Stimulated activated CD4-positive, alpha-beta T cell treated with anti-CD3 and anti-CD28 coated beads, Interleukin-4, amount 100 ng/mL, for 4 hours (primary cell): ENCODE measurements at regions not wholly inside any gene's neighbourhood (a gene's known extent, or its start where the extent isn't known, plus 50 kb on each side); places are given as distances from the start of the nearest gene placed in this dataset.
"Not testable (repeated sequence)": the region's sequence is repeated elsewhere in the genome, so short reads cannot be mapped to it uniquely, and the experiment has no call there.

ENCODE experiments used
- DNase-seq, 2 experiments: peaks; one replicate each; pipeline ENCODE4 v3.0.0-alpha.2; 2020

DNA sequence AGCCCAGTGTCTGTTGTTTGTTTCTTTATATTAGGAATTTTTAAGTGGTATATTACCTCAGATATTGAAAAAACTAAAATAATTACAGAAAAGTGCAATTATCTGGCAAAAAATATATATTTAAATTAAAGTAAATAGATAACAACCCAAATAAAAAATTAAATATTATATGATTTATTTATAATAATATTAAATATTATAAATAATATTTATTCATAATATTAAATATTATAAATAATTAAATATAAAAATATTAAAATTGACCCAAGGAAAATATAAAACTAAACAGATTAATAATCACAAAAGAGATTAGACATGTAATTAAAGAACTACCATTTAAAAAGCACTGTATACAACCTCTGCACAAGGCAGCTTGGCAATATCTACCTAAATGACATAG lies 331.9 kb upstream of the POGK start:
- DNase-seq = no peak

DNA sequence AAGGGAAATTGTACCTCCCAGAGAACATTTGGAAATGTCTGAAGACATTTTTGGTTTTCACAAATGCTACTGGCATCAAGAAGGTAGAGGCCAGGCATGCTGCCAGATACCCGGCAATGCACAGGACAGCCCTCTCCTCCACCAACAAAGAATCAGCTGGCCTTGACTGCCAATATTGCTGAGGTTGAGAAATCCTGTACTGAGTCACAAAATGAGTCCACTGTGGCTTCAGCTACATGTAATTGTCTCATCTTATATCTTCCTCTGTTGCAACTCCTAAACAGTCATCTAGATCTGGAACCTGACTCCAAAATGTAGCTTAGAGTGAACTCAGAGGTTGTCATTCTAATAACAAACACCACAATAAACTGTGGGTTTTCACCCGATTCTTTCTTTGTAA lies 327.5 kb upstream of the POGK start:
- no peak for DNase-seq

DNA sequence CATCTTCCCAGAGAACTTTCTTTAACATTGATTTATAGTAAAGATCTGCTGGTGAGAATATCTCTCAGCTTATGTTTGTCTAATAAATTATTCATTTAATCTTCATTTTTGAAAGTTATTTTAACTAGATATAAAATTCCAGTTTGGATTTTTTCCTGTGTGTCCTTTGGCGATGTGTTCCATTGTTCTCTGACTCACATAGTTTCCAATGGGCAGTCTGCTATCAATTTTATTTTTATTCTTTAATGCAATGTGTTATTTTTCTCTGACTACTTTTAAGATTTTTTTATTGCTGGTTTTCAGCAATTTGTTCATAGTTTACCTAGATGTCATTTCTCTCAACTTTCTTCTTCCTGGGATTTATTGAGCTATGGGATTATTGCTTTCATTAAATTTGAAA lies 325.2 kb upstream of the POGK start:
- DNase-seq = no peak

DNA sequence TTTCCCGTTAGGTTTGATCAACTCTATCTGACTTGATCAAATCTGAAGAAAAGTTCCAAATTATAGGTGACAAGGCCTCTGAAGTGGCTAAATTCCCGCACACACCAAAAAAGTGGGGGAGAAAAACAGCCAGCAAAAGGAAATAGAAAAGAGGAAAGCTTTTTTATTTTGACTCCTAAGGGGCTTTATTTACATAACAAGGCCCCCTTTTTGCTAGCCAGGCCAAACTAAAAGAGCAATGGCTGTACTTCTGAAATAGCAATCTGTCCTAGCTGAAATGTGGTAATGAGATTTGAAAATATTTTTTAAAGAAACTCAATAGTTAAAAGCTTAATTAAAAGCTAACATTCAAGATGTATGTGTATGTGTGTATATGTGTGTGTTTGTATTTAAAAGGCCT lies 311.5 kb upstream of the POGK start:
- DNase-seq = no peak

DNA sequence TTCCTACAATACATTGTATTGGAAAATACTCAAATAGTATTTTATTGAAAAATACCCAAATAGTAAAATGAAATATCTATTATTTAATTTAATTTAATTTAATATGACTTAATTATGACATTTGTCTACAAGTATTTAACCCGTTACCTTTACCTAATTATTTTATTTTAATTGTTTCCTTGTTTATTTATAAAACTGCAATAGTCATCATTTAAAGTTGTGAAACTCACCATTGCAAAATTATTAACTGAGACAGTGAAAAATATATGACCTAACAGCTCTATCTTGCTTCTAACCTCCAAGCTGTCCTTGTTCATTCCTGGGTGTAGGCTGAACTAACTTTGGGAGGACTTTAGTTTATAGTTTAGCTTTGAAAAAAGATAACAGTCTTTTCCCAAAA lies 300.6 kb upstream of the POGK start:
- no peak for DNase-seq

DNA sequence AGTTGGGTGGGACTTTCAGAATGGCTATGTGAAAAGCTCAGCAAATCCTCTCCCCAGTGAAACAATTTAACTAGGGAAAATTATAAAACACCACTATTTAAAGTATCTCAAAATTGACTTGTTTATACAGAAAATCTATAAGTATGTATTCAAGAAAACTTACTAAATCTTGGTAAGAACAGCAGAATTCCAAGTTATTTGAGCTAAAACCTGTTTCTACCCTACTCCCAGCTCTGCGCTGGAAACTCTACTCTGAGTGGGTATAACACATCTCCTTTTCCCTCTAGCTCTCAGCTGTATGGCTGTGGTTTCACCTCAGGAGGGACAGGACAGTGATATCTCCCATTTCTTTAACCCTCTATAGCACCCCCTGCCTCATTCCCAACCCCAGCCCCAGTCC lies 295.2 kb upstream of the POGK start:
- no peak for DNase-seq

DNA sequence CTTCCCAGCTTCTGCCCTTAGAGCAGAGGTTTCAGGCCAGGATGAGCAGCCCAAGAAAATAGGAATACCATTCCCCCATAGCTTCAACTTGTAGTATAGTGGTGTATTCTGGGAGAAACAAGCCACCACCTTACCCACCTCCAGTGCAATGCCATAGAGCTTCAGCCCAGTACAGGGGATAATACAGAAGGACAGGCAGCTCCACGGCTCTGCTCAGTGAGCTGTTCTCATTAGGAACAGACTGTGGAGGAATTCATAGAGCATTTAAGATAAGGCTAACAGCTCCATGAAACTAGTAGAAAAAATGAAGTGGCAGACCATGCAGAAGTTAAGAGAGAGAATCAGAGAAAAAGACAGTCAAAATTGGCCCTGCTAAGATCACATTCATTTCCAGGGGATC lies 294.7 kb upstream of the POGK start:
- DNase-seq = no peak

DNA sequence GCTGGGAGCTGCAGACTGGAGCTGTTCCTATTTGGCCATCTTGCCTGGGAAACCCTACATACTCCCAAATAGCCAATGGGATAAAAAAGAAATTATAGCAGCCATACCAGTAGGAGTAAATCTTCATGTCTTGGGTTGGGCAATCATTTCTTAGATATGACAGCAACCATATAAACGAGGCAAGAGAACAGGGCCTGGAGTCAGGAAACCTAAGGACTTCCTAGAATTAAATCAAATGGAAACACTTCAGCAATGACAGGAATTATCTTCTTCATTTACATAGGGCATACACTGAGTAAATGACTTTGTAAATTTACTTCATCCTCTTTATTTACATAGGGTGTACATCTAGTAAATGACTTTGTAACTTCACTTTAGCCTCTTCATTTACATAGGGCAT lies 286.6 kb upstream of the POGK start:
- no peak for DNase-seq

DNA sequence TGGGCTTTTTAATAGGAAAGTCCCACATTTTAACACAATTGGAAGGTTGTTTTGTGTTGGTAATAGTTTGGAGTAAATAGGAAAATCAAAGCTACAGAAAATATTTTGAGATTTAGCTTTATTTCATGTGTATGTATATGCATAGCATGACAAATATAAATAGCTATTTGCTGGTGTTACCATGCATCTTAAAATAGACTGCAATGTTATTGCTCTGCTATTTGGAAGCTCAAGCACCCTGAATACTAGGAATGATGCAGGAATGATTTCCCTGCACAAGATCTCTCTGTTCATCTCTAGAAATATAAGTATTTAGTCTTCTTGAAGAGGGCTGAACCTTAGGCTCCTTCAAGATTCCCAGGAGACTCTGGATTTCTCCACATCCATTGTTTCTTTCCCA lies 268.3 kb upstream of the POGK start:
- no peak for DNase-seq

DNA sequence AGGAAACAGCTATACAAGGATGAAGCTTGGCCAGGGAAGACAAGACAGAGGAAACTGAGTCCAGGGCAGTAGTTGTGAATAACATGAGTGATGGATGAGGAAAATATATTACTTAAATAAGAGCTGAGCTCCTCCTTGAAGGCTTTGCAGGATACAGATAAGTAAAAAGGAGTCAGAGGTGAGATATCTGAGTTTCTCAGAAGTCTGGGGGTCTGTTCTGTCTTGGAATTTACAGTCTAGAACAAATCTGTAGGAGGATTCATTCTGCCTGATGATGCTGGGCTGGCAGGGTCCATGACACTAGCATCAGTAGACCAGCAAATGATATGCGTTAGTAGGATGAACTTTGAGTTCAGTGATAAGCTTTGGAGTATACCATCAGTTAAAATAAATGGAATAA lies 266.1 kb upstream of the POGK start:
- DNase-seq = no peak

DNA sequence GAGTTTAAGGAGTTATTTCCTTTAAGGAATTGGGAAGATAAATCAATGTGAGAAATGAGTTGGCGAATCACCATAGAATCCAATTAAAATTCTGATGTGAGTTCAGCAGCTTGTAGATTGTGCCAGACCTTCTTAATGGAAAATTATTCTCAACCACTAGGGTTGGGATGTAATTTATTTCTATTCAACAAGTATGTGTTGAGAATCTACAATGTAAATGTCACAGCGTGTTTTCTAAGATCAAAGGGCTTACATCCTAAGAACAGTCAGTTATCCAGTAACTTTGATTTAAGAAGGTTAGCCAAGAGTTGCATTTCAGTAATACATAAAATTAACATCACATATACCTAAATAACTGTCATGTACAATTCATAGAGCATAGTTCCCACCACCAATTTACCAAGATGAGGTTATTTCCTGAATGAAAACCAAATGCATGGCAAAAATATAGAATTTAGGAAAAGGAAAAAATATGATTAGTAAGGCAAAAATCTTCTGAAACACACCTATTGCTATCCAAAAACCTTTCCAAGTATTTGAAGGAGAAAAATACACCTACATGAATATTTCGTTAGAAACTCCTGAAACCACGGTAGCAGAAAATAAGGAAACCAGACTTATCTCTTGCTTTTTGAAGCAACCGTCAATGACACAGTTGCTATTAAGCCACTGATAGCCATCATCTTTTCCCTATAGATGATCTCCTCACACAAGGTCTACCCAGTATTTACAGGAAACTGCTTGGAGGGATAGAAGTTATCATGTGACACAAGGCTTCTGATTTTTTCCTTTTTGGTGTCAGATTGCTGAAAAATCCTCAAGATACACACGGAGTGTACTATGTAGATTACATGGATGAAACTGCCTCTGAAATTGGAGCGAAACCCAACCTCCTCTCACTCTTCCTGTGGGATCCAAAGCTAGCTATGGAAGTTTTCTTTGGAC lies 259.4 kb upstream of the POGK start:
- no peak for DNase-seq

DNA sequence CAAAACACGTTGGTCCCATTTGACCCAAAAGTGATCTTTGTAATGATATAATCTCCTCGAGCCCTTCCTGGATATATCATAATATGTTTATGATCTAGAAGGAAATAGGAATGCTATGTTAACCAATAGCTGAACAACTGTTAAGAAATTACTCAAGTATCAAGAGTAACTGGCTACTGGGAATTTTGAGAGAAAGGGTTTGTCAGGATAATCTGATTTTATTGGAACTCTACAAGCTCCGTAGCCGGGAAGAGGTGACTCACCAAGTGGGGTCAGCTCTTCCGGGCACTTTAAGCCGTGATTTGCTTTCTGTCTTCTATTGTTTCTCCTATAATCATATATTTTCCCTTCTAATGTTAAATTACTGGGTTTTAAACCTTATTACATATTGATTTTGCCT lies 250.5 kb upstream of the POGK start:
- DNase-seq = no peak

DNA sequence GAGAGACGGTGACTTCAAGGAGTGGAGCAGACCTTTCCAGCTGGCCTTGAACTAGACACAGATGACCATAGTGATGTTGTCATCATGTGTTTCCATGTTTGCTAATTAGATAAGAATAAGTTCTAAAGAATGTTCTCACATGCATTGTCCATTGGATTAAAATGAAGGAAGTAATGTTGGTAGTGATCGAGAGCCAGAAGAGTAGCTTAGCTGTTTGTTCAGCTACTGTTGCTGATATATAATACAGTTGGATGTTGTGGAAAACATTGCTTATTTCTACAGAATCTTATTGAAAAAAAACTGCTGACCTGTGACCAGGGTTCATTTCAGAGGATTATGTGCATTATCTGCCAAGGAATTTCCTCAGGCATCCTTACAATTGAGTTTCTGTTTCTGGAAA lies 249.1 kb upstream of the POGK start:
- no peak for DNase-seq

DNA sequence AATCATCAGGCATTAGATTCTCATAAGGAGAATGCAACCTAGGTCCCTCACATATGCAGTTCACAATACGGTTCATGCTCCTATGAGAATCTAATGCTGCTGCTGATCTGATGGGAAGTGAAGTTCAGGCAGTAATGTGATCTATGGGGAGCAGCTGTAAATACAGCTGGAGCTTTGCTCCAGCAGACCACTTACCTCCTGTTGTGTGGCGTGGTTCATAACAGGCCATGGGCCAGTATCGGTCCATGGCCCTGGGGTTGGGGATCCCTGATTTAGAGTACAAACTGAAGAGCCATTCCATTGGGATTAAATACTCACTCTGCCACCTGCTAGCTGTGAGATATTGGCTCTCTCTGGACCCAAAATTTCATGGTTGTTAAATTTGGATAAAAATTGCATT lies 244.6 kb upstream of the POGK start:
- DNase-seq = no peak

DNA sequence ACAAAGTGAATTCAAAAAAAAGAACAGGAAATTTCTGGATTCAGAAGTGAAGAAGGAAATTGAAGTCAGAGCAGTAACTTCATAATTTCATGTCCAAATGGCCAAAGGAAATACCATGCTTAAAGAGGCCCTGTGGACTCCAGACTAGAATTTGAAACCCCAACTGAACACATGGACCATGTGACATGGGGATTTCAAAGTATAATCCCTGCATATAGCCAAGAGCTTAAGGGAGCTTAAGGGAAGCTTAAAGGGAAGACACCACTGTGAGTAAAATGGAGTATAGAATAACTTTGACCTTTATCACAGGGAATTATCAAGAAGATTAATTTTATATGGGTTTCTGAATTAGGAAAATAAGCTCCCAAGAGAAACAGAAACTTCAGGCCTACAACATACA lies 241.8 kb upstream of the POGK start:
- DNase-seq = no peak

DNA sequence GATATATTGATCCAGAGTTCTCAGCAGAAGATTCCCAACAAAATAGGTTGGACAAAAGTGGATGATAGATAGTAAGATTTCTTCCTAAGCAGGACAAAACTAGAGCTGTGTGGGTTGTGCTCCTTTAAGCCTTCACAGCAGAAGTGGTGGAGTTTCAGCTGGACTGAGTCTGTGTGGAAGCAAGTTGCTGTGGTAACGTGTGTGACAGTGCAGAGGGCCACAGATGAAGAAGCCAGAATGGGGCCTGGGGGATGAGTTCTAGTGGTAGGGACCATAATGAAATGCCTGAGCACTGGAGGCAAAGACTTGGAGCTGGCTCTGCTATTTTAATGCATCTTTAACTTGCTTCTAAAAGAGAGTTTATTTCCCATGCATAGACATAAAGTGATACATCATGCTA lies 238.7 kb upstream of the POGK start:
- DNase-seq = no peak

DNA sequence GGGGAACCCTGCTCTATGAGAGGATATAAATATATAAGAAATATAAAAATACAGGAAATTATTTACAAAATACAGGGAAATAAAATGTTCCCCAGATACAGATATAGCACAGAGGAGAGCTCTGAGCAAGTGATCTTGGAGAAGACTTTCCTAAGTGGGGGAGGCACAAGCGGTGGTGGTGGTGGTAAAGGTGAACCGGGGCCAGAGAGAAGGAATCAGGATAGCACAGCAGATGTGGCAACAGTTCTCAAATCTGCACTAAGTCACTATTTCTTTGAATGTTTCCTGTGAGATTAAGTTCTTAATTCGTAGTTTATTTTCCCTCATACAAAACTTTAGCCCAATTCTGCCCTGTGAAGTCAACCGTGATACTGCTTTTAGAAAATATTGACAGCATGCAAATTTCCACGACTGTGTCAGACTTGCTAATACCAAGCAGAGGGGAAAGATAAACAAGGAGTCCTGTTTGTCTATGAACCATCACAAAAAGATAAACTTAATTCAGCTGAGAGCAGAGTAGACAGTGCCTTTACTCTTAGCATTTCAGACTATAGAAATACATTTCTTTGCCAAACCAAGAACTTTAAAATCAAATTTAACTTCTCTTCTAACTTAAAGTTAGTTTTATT lies 237.5 kb upstream of the POGK start:
- DNase-seq = no peak

DNA sequence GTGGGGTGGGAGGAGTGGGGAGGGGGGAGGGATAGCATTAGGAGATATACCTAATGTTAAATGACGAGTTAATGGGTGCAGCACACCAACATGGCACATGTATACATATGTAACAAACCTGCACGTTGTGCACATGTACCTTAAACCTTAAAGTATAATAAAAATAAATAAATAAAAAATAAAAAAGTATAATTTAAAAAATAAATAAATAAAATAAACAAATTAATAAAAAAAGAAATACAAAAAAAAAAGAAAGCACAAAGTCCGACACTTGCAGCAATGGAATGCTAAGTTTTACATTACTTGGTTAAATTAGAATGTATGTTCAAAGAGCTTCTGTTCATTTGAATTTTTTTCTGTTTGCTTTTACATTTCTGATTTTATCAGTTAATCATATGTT lies 236.5 kb upstream of the POGK start:
- DNase-seq = not testable (repeated sequence)

DNA sequence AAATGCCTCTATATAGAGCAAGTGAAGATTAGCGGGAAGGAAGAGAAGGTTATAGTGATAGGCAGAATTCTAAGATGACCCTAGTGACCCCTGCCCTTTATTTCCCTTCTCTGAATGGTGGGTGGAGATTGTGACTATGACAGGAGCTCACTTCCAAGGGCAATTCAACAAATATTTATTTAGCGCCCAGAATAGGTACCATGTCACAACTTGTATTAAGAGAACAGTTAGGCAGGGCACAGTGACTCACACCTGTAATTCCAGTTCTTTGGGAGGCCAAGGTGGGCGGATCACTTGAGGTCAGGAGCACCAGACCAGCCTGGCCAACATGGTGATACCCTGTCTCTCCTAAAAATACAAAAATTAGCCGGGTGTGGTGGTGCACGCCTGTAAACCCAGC lies 236.0 kb upstream of the POGK start:
- no peak for DNase-seq

DNA sequence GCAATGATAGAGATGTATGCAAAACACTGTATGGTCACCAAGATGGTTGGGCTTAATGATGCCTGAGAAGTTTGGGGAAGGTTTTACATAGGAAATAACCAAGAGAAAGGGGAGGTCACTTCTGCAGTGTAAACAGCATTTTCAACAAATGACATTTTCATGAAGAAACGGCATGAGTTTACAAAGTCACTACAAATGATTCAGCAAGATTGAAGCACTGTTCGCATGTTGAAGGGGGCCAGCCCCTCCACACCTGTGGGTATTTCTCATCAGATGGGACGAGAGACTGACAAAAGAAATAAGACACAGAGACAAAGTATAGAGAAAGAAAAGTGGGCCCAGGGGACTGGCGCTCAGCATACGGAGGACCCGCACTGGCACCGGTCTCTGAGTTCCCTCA lies 234.1 kb upstream of the POGK start:
- no peak for DNase-seq

DNA sequence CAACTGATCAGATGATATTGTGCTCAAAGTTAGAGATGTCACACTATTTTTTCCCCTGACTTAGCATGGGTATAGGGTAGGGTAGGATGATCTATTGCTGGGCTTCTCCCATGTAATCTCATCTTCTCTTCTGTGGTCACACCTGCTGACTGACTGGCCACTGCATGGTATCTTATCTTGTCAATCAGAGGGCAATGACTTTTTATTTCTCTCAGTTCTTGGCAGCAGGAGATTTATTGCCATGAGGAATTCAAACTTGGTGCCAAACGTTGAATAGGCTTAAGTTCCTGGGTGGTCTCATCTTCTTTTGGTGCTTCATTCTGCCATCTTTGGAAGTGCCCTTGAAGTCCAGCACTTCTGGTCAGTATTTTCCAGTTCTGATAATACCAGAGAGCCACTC lies 226.4 kb upstream of the POGK start:
- no peak for DNase-seq

DNA sequence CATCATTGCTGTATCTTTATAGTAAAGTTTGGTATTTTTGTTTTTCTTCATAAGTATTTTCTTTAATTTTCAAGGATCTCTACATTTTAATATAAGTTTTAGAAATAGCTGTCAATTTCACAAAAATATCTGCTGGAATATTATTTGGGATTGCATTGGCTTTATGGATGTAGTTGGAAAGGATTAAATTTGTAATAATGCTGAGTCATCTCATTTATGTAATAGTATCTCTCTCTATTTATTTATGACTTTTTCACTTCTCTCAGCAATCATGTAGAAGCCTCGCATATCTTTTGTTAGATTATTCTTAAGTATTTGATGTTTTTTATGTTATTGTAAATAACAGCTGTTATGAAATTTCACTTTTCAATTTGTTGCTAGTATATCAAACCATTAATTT lies 223.1 kb upstream of the POGK start:
- DNase-seq = no peak

DNA sequence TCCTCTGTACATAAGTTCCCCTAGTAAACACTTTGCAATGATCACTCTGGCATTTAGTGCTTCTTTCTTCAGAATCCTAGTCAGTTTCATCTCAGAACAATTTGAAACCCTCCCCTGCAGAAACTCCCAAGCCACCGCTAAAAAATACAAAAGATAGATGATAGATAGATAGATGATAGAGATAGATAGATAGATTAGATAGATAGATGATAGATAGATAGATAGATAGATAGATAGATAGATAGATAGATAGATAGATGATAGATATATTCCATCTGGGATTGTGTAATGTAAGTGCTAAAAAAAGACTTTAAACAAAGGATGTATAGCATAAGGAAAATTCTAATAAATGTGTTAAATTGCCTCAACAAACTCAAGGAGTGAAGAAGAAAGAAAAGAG lies 212.6 kb upstream of the POGK start:
- DNase-seq = no peak

DNA sequence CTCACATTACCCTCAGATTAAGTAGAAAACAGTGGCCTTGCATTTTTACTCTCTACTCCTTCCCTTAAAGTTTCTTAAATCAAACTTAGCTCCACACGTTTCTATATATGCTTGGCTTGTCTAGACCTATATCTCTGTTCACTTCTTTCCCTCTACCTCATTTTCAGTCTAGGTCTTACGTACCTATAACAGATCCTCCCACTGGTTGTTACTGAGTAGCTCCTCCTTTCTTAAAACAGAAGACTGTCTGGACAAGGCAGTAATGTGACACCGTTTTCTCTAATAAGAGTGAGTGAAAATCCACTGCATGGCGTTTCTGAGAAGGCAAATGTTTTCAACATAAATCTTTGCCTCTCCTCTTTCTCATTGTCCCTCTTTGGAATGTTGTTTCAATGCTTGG lies 211.7 kb upstream of the POGK start:
- no peak for DNase-seq

DNA sequence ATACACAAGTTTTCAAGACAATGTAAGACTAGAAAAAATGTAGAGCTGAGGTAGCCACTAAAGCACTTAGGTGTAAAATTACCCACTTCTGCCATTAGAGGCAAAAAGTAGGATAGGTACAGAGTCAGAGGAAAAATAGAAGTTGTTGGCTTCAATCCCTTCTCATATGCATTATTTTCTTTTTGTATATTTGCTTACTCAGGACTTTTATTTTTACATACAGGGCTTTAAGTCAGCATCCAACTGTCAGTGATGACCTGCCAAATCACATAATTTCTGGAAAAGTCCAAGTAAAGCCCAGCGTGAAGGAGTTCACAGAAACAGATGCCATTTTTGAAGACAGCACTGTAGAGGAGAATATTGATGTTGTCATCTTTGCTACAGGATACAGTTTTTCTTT lies 211.0 kb upstream of the POGK start:
- DNase-seq = no peak
